HG02571 (cell line): ENCODE measurements at regions not wholly inside any gene's neighbourhood (a gene's known extent, or its start where the extent isn't known, plus 50 kb on each side); places are given as distances from the start of the nearest gene placed in this dataset.

Source experiments
- ATAC-seq: cut with Tn5 transposase; IDR thresholded peaks from one replicate; pipeline ENCODE4 v1.9.1; 2021; ENCODE audit warnings: mild to moderate bottlenecking, moderate library complexity; ENCODE audit not compliant: unreplicated experiment

DNA sequence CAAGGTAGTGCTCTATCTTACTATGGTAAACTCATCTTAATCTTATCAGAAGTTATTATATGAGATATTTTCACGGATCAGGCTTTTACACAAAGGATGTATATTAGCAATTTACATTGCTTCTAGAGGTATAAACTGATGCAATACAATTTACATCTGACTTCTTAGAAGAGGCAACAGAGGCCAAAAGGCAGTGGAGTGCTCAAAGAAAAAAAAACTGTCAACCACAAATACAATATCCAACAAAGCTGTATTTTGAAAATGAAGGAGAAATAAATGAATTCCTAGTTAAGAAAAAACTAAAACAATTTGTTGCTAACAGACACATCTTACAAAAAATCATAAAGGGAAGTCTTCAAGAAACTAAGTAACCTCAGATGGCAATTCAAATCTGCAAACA is 1031.5 kb upstream of the CNTNAP5 start:
- ATAC-seq: no peak

DNA sequence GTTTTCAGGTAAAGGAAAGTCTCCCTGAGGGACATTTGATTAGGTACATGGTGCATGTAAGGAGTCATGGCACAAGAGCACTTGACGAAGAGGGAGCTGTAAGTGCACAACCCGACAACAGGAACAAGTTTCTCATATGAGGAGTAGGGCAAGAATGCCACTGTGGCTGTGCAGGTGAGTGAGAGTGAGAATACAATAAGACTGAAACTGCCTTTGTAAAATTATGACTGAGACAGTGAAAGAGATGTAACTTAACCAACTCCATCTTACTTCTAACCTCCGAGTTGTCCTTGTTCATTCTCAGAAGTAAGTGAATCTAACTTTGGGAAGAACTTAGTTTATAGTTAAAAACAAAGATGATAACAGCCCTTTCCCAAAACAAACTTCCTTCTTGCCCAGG is 1025.8 kb upstream of the CNTNAP5 start:
- no peak for ATAC-seq

DNA sequence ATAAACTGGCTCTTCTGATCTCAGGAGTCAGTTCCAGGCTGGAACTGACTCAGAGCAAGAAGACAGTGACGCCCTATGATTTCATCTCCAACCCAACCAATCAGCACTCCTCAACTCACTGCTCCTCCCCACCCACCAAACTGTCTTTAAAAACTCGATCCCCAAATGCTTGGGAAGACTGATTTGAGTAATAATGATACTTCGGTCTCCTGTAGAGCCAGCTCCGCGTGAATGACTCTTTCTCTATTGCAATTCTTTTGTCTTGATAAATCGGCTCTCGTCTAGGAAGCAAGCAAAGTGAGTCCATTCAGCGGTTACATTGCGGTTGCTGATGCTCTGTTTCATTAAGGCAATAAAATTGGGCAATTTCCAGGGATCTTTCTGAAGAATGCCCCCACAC is 1025.3 kb upstream of the CNTNAP5 start:
- ATAC-seq: no peak

DNA sequence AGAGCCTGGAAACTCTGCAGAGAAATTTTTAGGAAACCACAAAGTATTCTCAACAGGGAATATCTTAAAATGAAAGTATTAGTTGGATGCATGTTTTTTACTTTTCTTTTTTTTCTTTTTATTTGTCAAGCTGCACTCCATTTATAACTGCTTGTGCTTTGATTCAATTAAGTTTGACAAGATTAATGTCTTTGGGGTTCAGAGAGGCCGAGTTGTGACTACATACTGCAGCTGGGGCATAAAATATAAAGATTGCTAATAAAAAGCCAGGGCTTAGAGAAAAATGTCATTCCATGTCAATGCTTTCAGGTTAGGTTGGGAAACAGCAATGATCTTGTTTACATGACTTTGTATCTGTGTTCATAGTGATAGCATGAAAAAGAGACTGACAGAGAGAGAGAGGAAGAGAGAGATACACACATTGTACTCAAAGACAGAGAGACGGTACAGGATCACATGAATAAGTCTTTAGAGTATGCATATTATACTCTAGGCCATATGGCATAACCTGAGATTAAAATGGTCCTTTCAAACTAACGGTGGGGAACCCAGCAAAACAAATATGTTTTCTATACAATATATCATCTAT is 1022.3 kb upstream of the CNTNAP5 start:
- no peak for ATAC-seq

DNA sequence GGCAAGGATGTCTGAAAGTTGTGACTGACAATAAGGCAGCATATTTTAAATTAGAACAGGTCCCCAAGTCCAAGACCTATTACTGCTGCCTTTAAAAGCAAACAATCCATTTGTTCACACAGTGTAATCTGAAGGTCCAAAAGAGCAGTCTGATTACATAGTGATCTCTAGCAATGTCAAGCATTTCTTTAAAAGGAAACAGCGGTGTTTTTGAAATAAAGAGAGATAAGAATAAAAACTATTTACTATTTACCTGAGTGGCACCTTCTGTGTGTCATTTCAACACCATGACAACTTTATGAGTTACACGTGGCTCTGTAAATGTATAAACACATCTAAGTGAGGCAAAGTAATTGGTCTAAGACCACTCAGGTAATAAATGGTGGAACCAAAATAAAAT is 1009.9 kb upstream of the CNTNAP5 start:
- ATAC-seq: no peak

DNA sequence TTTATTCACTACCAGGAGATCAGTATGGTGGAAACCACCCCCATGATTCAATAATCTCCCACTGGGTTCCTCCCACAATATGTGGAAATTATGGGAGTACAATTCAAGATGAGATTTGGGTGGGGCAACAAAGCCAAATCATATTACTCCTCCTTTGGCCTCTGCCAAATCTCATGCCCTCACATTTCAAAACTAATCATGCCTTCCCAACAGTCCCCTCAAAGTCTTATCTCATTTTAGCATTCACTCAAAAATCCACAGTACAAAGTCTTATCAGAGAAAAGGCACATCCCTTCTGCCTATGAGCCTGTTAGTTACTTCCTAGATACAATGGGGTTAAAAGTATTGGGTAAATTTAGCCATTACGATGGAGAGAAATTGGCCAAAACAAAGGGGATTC is 989.5 kb upstream of the CNTNAP5 start:
- ATAC-seq: no peak

DNA sequence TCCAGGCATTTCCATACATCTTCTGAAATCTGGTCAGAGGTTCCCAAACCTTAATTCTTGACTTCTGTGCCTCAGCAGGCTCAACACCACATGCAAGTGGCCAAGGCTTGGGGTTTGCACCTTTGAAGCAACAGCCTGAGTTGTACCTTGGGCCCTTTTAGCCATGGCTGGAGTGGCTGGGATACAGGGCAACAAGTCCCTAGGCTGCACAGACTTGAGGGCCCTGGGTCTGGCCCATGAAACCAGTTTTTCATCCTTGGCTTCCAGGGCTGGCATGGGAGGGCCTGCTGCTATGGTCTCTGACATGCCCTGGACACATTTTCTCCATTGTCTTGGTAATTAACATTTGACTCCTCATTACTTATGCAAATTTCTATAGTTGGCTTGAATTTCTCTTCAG is 988.8 kb upstream of the CNTNAP5 start:
- no peak for ATAC-seq

DNA sequence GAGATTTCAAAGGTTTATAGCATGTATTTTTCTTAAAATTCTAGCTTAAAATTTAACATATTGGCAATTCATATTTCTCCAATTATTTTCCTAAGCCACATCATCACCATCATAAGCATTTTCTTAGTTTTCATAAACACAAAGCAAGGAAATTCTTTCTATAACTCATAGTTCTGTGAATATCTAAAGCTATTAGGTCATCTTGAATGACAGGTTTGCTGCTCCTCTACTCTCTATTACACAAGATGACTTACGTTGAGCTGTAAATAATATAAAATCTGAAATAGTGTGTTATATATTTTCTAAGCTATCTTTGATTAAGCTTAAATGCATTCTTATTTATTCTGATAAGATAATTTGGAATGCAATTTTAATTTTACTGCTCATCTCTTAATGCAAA is 984.6 kb upstream of the CNTNAP5 start:
- ATAC-seq: no peak

DNA sequence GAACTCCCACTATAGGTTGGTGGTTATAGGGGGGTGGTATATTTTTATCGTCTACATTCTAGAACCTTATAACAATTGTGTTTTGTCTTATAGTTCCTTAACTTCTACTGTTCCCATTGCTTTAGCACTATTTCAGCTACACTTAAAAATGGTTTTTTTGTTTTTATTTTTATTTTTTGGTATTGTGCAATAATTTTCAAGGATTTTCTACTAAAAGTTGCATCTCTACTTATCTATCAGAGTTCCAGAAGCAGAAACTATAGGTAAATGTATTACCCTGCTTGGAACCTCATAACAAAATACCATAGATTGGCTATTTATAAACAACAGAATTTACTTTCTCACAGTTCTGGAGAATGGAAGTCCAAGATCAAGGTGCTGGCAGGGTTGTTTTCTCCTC is 981.6 kb upstream of the CNTNAP5 start:
- no peak for ATAC-seq

DNA sequence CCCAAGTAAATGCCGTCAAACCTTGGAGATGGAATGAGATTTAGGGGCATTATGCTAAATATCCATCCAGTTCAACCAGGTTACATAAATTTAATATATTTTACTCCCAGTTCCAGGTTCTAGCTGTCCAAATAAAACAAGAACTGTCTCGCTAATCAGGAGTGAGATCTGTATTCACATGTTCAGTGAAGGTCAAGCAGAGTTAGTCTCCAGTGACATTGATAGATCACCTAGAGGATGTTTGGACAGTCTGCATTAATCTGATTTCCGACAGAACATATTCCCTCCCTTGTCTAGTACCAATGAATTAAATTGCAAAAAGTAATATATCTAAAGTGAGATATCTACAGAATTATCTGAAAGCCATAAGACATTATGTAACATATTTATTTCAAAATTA is 979.4 kb upstream of the CNTNAP5 start:
- no peak for ATAC-seq

DNA sequence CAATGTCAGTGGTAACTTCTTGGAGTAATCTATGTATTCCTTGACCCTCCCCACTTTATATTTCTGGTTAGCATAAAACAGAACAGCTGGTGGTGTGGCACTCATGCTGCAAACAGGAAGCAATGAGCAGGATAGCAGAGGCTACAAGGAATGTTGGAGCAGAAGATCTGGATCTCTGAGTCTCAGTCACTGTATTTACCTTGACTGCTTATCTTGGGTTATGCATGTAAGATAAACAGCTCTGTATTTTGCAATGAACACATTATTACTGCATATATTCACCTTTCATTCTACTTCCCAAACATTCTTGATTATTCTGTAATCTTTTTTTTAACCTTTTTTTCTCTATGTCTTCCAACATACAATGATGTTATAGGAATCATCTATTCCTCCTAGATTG is 977.9 kb upstream of the CNTNAP5 start:
- ATAC-seq: no peak

DNA sequence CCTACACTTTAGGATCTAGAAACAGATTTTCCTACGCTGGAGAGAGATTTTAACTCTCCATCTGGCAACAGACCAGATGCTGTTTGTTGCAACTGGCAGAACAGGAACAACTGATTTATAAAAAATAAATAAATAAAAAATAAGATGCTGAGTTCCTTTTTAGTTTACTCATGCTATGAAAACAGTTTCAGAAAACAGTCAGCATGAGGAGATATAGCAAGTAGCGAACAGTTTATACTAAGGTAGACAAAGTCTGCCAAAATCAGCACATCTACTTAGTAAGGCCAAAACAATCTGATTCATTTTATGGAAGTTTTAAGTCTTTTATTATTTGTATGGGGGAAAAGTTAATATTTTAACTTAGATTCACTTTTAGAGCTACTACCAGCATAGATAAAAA is 974.0 kb upstream of the CNTNAP5 start:
- ATAC-seq: no peak

DNA sequence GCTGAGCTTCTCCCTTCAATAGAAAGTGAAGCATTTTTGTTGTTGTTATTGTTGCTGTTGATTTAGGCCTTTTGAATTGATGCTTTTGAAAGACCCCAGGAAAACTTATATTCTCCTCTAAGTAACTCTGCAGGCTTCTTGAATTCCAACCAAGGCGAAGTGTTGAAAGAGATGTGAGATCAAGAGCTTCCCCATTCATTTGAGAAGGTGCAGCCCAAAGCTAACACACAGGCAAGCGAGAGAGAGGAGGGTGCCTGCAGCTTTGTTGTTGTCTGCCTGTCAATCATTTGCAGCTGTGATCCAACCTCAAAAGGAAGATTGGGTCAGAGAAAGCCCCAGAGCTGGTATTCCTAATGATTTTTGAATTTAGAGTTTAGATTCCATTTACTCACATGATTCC is 963.6 kb upstream of the CNTNAP5 start:
- ATAC-seq: no peak

DNA sequence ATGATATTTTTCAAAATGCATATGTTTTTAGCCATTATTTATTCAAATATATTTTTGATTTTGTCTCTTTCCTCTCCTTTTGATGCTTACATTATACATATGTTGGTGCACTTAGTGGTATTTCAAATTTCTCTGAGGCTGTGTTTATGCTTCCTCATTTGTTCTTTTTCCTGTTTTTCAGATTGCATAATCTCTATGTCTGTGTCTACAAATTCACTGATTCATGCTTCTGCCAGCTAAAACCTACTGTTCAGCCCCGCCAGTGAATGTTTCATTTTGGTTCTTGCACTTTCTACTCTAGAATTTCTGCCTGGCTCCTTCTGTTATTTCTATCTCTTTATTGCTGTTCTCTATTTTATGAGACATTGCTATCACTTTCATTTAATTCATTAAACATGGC is 951.7 kb upstream of the CNTNAP5 start:
- no peak for ATAC-seq

DNA sequence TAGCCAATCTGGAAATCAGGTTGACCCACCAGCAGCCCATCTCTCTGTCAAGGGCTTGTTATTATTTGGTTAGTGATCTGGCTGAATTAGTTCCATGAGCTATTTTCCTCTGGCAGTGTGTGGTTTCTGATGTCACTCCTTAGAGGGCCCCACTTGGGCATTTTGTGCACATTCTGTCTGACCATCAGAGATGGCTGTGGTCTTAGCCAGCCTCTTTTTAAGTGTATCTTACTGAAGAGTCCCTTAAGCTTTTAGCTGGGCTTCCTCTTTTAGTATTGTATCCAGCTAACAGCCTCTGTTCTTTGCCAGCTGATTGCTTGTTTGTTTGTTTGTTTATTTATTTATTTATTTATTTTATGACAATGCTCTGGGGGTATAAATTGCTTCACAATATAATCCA is 951.1 kb upstream of the CNTNAP5 start:
- no peak for ATAC-seq

DNA sequence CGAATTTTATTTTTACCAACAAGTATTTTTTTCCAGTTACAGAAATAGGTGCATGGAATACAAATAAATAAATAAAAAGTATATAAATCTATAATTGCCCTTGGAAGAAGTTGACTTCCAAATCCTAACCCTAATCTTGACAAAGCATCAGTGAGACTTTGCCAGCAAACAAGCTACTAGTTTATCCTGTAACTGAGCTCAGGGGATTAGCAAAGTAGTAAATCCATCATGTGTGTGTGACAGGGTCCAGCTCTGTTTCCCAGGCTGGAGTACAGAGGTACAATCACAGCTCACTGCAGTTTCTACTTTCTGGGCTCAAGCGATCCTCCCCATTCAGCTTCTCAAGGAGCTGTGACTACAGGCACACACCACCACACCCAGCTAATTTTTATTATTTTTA is 948.0 kb upstream of the CNTNAP5 start:
- ATAC-seq: no peak

DNA sequence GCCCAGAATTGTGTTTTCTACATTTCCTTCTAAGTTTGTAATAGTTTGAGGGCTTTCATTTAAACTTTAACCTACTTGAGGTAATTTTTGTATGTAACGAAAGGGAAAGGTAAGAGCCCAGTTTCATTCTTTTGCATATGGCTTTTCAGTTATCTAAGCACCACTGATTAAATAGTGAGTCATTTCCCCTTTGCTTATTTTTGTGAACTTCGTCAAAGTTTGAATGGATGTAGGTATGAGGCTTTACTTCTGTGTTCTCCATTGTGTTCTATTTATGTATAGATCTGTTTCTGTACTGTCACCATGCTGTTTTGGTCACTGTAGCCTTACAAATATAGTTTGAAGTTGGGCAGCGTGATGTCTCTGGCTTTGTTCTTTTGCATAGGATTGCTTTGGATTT is 944.8 kb upstream of the CNTNAP5 start:
- no peak for ATAC-seq

DNA sequence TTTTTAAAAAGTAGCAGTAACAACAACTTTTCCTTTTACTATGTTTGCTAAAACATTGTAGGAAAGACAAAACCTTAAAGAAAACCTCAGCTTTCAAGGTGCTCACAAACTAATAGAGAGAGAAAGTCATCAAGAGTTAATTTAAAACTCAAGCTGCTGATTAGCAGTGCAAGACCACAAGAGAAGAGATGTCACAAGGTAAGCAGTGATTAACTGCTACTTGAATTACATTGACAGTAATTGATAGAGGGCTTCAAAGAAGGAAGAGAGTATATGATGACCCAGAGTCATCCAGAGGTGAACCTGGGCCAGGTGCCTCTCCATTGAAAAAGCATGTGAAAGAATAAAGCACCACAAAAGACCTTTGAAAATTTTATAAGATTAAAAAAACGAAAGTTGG is 939.6 kb upstream of the CNTNAP5 start:
- no peak for ATAC-seq

DNA sequence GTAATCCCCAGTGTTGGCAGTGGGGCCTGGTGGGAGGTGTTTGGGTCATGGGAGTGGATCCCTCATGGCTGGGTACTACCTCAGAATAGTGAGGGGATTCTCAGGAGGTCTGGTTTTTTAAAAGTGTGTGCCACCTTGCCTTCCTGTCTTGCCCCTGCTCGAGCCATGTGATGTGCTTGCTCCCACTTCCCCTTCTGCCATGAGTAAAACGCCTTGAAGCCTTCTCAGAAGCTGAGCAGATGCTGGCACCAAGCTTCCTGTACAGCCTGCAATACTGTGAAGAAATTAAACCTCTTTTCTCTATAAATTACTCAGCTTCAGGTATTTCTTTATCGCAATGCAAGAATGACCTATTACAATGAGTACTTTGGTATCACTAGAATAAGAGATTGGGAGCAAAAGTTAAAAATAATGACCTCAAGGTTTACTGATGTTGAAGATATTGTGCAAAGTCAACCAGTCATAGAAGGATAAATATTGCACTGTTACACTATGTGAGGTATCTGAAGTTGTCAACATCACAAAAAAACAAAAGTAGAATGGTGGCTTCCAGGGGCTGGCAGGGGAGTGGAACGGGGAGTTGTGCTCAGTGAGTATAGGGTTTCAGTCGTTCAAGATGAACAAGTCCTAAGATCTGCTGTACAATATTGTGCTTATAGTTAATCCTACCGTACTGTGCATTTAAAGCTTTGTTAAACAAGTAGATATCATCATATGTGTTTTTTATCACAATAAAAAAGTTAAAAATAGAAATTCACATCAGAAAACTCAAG is 938.3 kb upstream of the CNTNAP5 start:
- no peak for ATAC-seq

DNA sequence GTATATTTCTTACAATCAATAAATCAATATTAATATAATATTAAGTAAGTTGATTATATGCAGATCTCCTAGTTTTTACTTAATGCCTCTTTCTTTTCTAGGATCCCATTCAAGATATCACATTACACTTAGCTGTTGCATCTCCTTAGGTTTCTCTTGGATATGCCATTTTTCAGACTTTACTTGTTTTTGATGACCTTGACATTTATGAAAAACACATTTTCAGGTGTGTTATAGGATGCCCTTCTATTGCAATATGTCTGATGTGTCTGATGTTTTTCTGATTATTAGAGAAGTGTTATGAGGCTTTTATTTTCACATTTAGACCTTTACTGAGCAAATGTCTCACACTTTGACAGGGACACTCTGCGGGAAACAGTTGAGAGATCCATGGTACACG is 933.6 kb upstream of the CNTNAP5 start:
- ATAC-seq: no peak

DNA sequence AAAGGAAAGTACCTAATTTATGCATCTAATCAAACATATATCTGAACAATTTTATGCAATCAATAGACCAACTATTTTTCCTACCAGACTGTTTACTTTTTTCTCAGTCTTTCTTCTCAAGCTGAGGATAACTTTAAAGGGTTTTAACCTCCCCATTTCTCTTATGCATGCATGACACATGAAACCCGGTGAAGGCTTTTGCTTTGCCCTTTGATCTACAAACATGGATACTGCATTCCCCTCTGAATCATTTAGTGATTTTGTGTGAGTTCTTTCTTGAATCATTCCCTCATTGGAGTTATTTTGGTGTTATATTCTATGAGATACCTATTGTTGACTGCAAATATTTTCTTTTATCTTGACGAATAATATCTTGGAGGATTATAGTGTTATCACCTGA is 931.9 kb upstream of the CNTNAP5 start:
- ATAC-seq: no peak

DNA sequence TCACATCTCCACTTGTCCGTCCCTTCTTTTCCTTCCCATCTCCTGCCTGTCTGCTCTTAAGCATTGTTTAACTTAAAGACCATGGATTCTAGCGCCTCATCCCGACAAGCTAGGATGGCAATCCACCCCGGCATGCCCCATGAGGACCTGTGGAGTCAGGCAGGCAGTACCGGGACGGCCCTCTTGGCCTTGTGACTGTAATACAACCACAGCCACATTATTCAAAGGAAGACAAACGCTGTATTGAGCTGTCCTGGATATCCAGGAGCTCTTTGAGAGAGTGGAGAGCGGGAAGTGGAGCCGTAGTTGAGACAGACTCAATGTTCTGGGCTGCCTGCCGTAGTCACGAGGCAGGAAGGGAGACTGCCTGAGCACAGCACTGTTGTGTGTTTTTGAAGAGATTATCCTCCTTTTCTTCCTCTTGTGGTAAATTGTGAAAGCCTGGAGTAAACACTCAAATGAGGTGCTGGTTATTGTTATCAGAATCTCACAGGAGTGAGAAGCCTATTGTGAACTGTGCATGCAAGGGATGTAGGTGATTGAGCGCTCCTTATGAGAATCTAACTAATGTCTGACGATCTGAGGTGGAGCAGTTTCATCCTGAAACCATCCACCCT is 929.8 kb upstream of the CNTNAP5 start:
- ATAC-seq: no peak

DNA sequence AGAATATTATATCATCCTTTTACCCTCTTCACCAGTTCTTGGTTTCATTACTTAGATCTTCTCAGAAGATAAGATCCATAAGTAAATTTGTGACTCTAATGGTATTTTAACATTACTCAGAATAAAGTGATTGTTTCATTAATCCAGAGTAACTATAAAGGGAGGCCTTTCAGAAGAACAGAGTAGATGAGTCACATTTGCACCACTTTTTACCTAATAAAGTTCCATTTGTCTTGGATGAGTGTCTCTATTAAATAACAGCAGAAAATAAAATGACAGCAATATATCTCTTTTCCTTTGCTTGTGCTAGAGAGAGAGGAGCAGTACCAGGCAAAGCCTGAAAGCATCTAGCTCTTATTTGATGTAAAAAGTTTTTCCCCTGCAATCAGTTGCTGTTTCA is 926.5 kb upstream of the CNTNAP5 start:
- ATAC-seq: no peak
